ENCODE measurements at regions not wholly inside any gene's neighbourhood (a gene's known extent, or its start where the extent isn't known, plus 50 kb on each side); places are given as distances from the start of the nearest gene placed in this dataset.
"Not testable (repeated sequence)": the region's sequence is repeated elsewhere in the genome, so short reads cannot be mapped to it uniquely, and the experiment has no call there.

- 92 to 93% methylated on average over 2 of the region's 2 CpGs for WGBS, 2 donors
- Histone ChIP-seq H3K4me1 (no peaks in the 10 kb centered on the region), H3K27ac (no peak overlapping the region), H3K27me3 (no peaks in the 10 kb centered on the region), H3K36me3 (no peaks in the 10 kb centered on the region), H3K4me3 (replicated peaks in 1 of 3) (no peak overlapping the region), H3K9me3 (no peaks in the 10 kb centered on the region)
- TF ChIP-seq CTCF (IDR thresholded peaks at IDR 0.05) (no peak), POLR2A (IDR thresholded peaks at IDR 0.05) (no peak)
- intact Hi-C loops (cut with DNase I), result no loop called here
- no peak for DNase-seq
Measured at GRCh38 chr1:187570166-187570565, 741.4 kb downstream of the PLA2G4A start.

GRCh38 chr1:187577610-187578009, 748.9 kb downstream of the PLA2G4A start:
- Histone ChIP-seq H3K27ac (no peak overlapping the region), H3K4me3 (replicated peaks in 1 of 3) (no peak overlapping the region), H3K4me1 (no peaks in the 10 kb centered on the region), H3K36me3 (no peaks in the 10 kb centered on the region), H3K27me3 (no peaks in the 10 kb centered on the region), H3K9me3 (no peaks in the 10 kb centered on the region)
- DNase-seq, result no peak
- no peak for TF ChIP-seq POLR2A (IDR thresholded peaks at IDR 0.05)
- TF ChIP-seq CTCF (IDR thresholded peaks at IDR 0.05), result no peak
- WGBS, 2 donors, result 74 to 92% methylated on average over 1 of the region's 1 CpG
- intact Hi-C loops (cut with DNase I), result no loop called here

- no peak for DNase-seq
- WGBS, 2 donors, result 85 to 90% methylated on average over 3 of the region's 3 CpGs
- H3K4me1 ChIP-seq, result no peaks in the 10 kb centered on the region
- no peaks in the 10 kb centered on the region for H3K9me3 ChIP-seq
- TF ChIP-seq CTCF (IDR thresholded peaks at IDR 0.05) (no peak), POLR2A (IDR thresholded peaks at IDR 0.05) (no peak)
- no peaks in the 10 kb centered on the region for H3K27me3 ChIP-seq
- H3K36me3 ChIP-seq, result no peaks in the 10 kb centered on the region
- no peak overlapping the region for H3K27ac ChIP-seq
- H3K4me3 ChIP-seq (replicated peaks in 1 of 3), result no peak overlapping the region
- intact Hi-C loops (cut with DNase I), result no loop called here
Measured at GRCh38 chr1:187588917-187589316, 760.2 kb downstream of the PLA2G4A start.

GRCh38 chr1:187605736-187606135, 777.0 kb downstream of the PLA2G4A start:
- intact Hi-C loops (cut with DNase I), result no loop called here
- H3K27me3 ChIP-seq, result no peaks in the 10 kb centered on the region
- no peak overlapping the region for H3K4me3 ChIP-seq (replicated peaks in 1 of 3)
- no peak overlapping the region for H3K27ac ChIP-seq
- H3K4me1 ChIP-seq, result no peaks in the 10 kb centered on the region
- no peaks in the 10 kb centered on the region for H3K9me3 ChIP-seq
- TF ChIP-seq CTCF (IDR thresholded peaks at IDR 0.05) (no peak), POLR2A (IDR thresholded peaks at IDR 0.05) (no peak)
- DNase-seq, result no peak
- H3K36me3 ChIP-seq, result no peaks in the 10 kb centered on the region

GRCh38 chr1:187615853-187616735, 787.3 kb downstream of the PLA2G4A start:
- H3K36me3 ChIP-seq; H3K27me3 ChIP-seq; H3K4me1 ChIP-seq; DNase-seq; H3K27ac ChIP-seq; intact Hi-C loops (cut with DNase I); H3K9me3 ChIP-seq; H3K4me3 ChIP-seq (replicated peaks in 1 of 3): not testable (repeated sequence)
- 90 to 96% methylated on average over 5 to 32 of the region's 55 CpGs for WGBS, 2 donors

- 90% methylated on average over 2 of the region's 21 CpGs; no CpG with 5 or more reads in 1 of the 2 donors for WGBS, 2 donors
- H3K4me3 ChIP-seq (replicated peaks in 1 of 3); H3K36me3 ChIP-seq; H3K27me3 ChIP-seq; H3K9me3 ChIP-seq; DNase-seq; H3K27ac ChIP-seq; H3K4me1 ChIP-seq; intact Hi-C loops (cut with DNase I): not testable (repeated sequence)
Measured at GRCh38 chr1:187616830-187617229, 788.1 kb downstream of the PLA2G4A start.
